ENCODE measurements at regions not wholly inside any gene's neighbourhood (a gene's known extent, or its start where the extent isn't known, plus 50 kb on each side); places are given as distances from the start of the nearest gene placed in this dataset.

DNA sequence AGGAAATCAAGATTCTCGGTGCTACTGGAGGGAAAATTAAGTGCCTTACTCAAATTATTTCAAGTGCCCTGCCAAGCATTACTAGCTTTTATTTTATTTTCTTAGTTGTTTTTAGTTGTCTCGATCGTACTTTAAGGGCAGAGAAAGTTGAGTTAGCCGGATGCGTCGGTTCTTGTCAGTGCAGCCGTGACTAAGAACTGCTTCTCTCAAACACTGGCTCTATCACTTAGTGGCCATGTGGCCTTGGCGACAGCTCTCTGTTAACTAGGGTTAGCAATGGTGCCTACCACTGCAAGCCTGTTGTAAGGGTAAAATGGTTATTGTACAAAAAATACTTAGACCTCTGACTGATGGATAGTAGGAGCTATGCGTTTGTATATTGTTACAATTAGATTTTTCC, 227.8 kb downstream of the KATNAL1 start:
- peaks cover 34% of the 10 kb centered on the region for H3K36me3 Mint-ChIP-seq
- peaks cover 8% of the 10 kb centered on the region for H3K27me3 Mint-ChIP-seq (ENCODE audit: low read depth)
- ATAC-seq (no peak), DNase-seq (ENCODE audit: low spot score) (no peak)
- no peak overlapping the region for H3K27ac Mint-ChIP-seq
- no peak overlapping the region for H3K4me3 Mint-ChIP-seq
- peaks cover 46% of the 10 kb centered on the region for H3K9me3 Mint-ChIP-seq
- ChIA-PET POLR2A (no interaction called here), CTCF (interaction anchor here (3.7 kb wide), 1 partner anchor 34 kb away, joined by 25 read pairs; no protein-coding TSS in a partner anchor)
- peaks cover 24% of the 10 kb centered on the region for H3K4me1 Mint-ChIP-seq
- TF ChIP-seq, protein P1, sequence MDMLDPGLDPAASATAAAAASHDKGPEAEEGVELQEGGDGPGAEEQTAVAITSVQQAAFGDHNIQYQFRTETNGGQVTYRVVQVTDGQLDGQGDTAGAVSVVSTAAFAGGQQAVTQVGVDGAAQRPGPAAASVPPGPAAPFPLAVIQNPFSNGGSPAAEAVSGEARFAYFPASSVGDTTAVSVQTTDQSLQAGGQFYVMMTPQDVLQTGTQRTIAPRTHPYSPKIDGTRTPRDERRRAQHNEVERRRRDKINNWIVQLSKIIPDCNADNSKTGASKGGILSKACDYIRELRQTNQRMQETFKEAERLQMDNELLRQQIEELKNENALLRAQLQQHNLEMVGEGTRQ (CRISPR knock-in tag; IDR thresholded peaks at IDR 0.05) = no peak
- TF ChIP-seq, protein P2, sequence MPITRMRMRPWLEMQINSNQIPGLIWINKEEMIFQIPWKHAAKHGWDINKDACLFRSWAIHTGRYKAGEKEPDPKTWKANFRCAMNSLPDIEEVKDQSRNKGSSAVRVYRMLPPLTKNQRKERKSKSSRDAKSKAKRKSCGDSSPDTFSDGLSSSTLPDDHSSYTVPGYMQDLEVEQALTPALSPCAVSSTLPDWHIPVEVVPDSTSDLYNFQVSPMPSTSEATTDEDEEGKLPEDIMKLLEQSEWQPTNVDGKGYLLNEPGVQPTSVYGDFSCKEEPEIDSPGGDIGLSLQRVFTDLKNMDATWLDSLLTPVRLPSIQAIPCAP (CRISPR knock-in tag; IDR thresholded peaks at IDR 0.05) = no peak
- TF ChIP-seq GABPB1 (CRISPR knock-in tag; IDR thresholded peaks at IDR 0.05) (no peak), MYBL2 (CRISPR knock-in tag; IDR thresholded peaks at IDR 0.05) (no peak), JUN (CRISPR knock-in tag; IDR thresholded peaks at IDR 0.05) (no peak), NFE2L1 (CRISPR knock-in tag; IDR thresholded peaks at IDR 0.05) (no peak), JAZF1 (CRISPR knock-in tag; IDR thresholded peaks at IDR 0.05) (no peak), TCF7 (CRISPR knock-in tag; IDR thresholded peaks at IDR 0.05; ENCODE audit: low read depth) (no peak), ETV6 (CRISPR knock-in tag; IDR thresholded peaks at IDR 0.05) (no peak), NR3C1 (CRISPR knock-in tag; conservative IDR thresholded peaks at IDR 0.05; ENCODE audit: low read depth) (no peak), NFYB (CRISPR knock-in tag; conservative IDR thresholded peaks at IDR 0.05; ENCODE audit: low read depth) (no peak), ZBTB21 (CRISPR knock-in tag; IDR thresholded peaks at IDR 0.05; ENCODE audit: borderline replicate concordance) (no peak)
- TF ChIP-seq, protein P3, sequence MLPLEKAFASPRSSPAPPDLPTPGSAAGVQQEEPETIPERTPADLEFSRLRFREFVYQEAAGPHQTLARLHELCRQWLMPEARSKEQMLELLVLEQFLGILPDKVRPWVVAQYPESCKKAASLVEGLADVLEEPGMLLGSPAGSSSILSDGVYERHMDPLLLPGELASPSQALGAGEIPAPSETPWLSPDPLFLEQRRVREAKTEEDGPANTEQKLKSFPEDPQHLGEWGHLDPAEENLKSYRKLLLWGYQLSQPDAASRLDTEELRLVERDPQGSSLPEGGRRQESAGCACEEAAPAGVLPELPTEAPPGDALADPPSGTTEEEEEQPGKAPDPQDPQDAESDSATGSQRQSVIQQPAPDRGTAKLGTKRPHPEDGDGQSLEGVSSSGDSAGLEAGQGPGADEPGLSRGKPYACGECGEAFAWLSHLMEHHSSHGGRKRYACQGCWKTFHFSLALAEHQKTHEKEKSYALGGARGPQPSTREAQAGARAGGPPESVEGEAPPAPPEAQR (CRISPR knock-in tag; IDR thresholded peaks at IDR 0.05) = no peak
- TF ChIP-seq, protein P4, sequence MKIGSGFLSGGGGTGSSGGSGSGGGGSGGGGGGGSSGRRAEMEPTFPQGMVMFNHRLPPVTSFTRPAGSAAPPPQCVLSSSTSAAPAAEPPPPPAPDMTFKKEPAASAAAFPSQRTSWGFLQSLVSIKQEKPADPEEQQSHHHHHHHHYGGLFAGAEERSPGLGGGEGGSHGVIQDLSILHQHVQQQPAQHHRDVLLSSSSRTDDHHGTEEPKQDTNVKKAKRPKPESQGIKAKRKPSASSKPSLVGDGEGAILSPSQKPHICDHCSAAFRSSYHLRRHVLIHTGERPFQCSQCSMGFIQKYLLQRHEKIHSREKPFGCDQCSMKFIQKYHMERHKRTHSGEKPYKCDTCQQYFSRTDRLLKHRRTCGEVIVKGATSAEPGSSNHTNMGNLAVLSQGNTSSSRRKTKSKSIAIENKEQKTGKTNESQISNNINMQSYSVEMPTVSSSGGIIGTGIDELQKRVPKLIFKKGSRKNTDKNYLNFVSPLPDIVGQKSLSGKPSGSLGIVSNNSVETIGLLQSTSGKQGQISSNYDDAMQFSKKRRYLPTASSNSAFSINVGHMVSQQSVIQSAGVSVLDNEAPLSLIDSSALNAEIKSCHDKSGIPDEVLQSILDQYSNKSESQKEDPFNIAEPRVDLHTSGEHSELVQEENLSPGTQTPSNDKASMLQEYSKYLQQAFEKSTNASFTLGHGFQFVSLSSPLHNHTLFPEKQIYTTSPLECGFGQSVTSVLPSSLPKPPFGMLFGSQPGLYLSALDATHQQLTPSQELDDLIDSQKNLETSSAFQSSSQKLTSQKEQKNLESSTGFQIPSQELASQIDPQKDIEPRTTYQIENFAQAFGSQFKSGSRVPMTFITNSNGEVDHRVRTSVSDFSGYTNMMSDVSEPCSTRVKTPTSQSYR (CRISPR knock-in tag; IDR thresholded peaks at IDR 0.05) = no peak
- TF ChIP-seq, protein P5, sequence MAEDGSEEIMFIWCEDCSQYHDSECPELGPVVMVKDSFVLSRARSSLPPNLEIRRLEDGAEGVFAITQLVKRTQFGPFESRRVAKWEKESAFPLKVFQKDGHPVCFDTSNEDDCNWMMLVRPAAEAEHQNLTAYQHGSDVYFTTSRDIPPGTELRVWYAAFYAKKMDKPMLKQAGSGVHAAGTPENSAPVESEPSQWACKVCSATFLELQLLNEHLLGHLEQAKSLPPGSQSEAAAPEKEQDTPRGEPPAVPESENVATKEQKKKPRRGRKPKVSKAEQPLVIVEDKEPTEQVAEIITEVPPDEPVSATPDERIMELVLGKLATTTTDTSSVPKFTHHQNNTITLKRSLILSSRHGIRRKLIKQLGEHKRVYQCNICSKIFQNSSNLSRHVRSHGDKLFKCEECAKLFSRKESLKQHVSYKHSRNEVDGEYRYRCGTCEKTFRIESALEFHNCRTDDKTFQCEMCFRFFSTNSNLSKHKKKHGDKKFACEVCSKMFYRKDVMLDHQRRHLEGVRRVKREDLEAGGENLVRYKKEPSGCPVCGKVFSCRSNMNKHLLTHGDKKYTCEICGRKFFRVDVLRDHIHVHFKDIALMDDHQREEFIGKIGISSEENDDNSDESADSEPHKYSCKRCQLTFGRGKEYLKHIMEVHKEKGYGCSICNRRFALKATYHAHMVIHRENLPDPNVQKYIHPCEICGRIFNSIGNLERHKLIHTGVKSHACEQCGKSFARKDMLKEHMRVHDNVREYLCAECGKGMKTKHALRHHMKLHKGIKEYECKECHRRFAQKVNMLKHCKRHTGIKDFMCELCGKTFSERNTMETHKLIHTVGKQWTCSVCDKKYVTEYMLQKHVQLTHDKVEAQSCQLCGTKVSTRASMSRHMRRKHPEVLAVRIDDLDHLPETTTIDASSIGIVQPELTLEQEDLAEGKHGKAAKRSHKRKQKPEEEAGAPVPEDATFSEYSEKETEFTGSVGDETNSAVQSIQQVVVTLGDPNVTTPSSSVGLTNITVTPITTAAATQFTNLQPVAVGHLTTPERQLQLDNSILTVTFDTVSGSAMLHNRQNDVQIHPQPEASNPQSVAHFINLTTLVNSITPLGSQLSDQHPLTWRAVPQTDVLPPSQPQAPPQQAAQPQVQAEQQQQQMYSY (CRISPR knock-in tag; IDR thresholded peaks at IDR 0.05) = no peak
- TF ChIP-seq, protein P6, sequence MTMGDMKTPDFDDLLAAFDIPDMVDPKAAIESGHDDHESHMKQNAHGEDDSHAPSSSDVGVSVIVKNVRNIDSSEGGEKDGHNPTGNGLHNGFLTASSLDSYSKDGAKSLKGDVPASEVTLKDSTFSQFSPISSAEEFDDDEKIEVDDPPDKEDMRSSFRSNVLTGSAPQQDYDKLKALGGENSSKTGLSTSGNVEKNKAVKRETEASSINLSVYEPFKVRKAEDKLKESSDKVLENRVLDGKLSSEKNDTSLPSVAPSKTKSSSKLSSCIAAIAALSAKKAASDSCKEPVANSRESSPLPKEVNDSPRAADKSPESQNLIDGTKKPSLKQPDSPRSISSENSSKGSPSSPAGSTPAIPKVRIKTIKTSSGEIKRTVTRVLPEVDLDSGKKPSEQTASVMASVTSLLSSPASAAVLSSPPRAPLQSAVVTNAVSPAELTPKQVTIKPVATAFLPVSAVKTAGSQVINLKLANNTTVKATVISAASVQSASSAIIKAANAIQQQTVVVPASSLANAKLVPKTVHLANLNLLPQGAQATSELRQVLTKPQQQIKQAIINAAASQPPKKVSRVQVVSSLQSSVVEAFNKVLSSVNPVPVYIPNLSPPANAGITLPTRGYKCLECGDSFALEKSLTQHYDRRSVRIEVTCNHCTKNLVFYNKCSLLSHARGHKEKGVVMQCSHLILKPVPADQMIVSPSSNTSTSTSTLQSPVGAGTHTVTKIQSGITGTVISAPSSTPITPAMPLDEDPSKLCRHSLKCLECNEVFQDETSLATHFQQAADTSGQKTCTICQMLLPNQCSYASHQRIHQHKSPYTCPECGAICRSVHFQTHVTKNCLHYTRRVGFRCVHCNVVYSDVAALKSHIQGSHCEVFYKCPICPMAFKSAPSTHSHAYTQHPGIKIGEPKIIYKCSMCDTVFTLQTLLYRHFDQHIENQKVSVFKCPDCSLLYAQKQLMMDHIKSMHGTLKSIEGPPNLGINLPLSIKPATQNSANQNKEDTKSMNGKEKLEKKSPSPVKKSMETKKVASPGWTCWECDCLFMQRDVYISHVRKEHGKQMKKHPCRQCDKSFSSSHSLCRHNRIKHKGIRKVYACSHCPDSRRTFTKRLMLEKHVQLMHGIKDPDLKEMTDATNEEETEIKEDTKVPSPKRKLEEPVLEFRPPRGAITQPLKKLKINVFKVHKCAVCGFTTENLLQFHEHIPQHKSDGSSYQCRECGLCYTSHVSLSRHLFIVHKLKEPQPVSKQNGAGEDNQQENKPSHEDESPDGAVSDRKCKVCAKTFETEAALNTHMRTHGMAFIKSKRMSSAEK (CRISPR knock-in tag; IDR thresholded peaks at IDR 0.05; ENCODE audit: borderline replicate concordance) = no peak
- TF ChIP-seq, protein P7, sequence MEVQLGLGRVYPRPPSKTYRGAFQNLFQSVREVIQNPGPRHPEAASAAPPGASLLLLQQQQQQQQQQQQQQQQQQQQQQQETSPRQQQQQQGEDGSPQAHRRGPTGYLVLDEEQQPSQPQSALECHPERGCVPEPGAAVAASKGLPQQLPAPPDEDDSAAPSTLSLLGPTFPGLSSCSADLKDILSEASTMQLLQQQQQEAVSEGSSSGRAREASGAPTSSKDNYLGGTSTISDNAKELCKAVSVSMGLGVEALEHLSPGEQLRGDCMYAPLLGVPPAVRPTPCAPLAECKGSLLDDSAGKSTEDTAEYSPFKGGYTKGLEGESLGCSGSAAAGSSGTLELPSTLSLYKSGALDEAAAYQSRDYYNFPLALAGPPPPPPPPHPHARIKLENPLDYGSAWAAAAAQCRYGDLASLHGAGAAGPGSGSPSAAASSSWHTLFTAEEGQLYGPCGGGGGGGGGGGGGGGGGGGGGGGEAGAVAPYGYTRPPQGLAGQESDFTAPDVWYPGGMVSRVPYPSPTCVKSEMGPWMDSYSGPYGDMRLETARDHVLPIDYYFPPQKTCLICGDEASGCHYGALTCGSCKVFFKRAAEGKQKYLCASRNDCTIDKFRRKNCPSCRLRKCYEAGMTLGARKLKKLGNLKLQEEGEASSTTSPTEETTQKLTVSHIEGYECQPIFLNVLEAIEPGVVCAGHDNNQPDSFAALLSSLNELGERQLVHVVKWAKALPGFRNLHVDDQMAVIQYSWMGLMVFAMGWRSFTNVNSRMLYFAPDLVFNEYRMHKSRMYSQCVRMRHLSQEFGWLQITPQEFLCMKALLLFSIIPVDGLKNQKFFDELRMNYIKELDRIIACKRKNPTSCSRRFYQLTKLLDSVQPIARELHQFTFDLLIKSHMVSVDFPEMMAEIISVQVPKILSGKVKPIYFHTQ (CRISPR knock-in tag; IDR thresholded peaks at IDR 0.05) = no peak
- TF ChIP-seq, protein P8, sequence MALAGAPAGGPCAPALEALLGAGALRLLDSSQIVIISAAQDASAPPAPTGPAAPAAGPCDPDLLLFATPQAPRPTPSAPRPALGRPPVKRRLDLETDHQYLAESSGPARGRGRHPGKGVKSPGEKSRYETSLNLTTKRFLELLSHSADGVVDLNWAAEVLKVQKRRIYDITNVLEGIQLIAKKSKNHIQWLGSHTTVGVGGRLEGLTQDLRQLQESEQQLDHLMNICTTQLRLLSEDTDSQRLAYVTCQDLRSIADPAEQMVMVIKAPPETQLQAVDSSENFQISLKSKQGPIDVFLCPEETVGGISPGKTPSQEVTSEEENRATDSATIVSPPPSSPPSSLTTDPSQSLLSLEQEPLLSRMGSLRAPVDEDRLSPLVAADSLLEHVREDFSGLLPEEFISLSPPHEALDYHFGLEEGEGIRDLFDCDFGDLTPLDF (CRISPR knock-in tag; IDR thresholded peaks at IDR 0.05) = no peak
- TF ChIP-seq, protein P9, sequence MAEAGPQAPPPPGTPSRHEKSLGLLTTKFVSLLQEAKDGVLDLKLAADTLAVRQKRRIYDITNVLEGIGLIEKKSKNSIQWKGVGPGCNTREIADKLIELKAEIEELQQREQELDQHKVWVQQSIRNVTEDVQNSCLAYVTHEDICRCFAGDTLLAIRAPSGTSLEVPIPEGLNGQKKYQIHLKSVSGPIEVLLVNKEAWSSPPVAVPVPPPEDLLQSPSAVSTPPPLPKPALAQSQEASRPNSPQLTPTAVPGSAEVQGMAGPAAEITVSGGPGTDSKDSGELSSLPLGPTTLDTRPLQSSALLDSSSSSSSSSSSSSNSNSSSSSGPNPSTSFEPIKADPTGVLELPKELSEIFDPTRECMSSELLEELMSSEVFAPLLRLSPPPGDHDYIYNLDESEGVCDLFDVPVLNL (CRISPR knock-in tag; IDR thresholded peaks at IDR 0.05; ENCODE audit: borderline replicate concordance, low read depth) = no peak
